Body of pancreas (tissue), 4 donors: ENCODE measurements at regions not wholly inside any gene's neighbourhood (a gene's known extent, or its start where the extent isn't known, plus 50 kb on each side); places are given as distances from the start of the nearest gene placed in this dataset. TPM values are rescaled to one million over a fixed set of nuclear protein-coding genes. Genes with fewer than 3 reads are reported as not detected.

ENCODE experiments used
- ATAC-seq: fragments of 150-250 bp; one replicate; pipeline ENCODE4 v1.9.1; 2016
- DNase-seq, 4 donors: peaks; one replicate each; pipeline ENCODE4 v3.0.0-alpha.2; 2019
- H3K27ac ChIP-seq, 4 donors: fragments of 200-600 bp; sonication (generic); 1 replicate in 3 of 4; 2 replicates in 1 of 4; pipeline versions ENCODE4 v1.5.1 to v1.6.1; 2016 to 2019; ENCODE audit warnings: mild to moderate bottlenecking in 1 of 4, mixed read lengths in 1 of 4, moderate library complexity in 1 of 4
- H3K27me3 ChIP-seq, 2 donors: fragments of 200-600 bp; sonication (generic); one replicate each; pipeline ENCODE4 v1.6.0; 2016; ENCODE audit warnings: mild to moderate bottlenecking in 1 of 2
- H3K36me3 ChIP-seq, 2 donors: fragments of 200-600 bp; sonication (generic); replicated peaks in 1 of 2; 2 replicates each; pipeline ENCODE4 v1.5.1; 2016; ENCODE audit warnings: low read depth in 2 of 2; ENCODE audit not compliant: insufficient read depth in 1 of 2
- H3K4me1 ChIP-seq: fragments of 200-600 bp; sonication (generic); one replicate; pipeline ENCODE4 v1.6.0; 2016
- H3K4me3 ChIP-seq, 2 donors: fragments of 200-600 bp; sonication (generic); 1 replicate in 1 of 2; 2 replicates in 1 of 2; pipeline ENCODE4 v1.5.1; 2016 to 2019
- H3K9me3 ChIP-seq, 3 donors: fragments of 200-600 bp; sonication (generic); 1 replicate in 2 of 3; 2 replicates in 1 of 3; pipeline ENCODE4 v1.5.1; 2016
- POLR2A ChIP-seq, 3 donors: fragments of 450-650 bp; IDR thresholded peaks; one replicate each; pipeline ENCODE4 v1.6.1; 2016; ENCODE audit warnings: antibody characterized with exemption in 3 of 3, mild to moderate bottlenecking in 2 of 3
- WGBS, 2 donors: methylation state at CpG; one replicate each; pipeline ENCODE4 v1.1.5; 2017; 5-methylcytosine and 5-hydroxymethylcytosine counted together
- intact Hi-C: fragments of 100-400 bp; cut with DNase I; formaldehyde crosslinking; loops from one replicate; pipeline ENCODE4 v1.15.1; 2023
- small RNA-seq: library from RNA; depleted of rRNA; stranded (forward); fragments of <200 nt; gene quantifications from one replicate; pipeline ENCODE3, GENCODE V24; 2016
- TF ChIP-seq, protein P1 (sequence below), 7 experiments: fragments of 450-650 bp in 4 of 7; fragments of 200-600 bp in 3 of 7; sonication (generic) in 3 of 7; IDR thresholded peaks; one replicate each; pipeline ENCODE4 v1.5.1; 2016 to 2019; ENCODE audit warnings: antibody characterized with exemption in 7 of 7

DNA sequence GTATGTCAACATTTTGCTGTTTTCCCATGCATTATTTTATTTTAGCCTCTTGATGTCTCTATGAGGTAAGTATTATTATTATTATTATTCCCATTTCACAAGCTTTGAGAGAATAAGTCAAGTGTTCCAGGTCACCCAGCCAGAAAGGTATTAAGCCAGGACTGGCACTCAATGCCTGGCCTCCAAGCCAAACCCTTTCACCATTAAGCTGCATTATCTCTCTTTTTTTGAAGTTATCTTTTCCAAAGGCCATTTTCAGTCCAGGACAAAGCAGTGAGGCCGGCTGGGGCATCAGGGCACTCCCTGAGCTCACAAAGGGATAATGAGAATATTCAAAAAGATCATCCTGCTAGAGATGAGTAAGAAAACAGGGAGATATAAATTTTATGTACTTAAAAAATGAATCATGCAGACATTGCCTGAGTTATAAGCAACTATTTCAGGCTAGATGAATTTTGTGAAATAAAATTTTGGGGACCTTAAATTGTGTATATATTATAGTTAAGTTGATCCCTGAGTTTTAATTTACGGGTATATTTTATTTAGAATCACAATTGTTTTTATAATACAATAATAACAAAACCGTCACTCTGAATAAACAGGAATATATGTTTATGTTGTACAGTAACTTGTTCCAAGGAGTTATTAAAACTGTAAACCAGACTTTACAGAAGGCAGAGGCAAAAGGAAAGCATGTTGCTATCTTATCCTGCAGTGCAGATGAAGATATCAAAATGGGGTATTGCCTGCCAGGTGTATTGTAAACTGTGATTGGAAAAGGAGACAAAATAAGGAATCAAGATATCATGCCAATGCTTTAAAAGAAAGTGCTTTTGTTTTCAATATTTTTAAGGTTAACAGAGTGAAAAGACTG, 51.3 kb upstream of the CAV2 start:
- Histone ChIP-seq H3K36me3 (no peaks in the 10 kb centered on the region), H3K9me3 (no peaks in the 10 kb centered on the region), H3K4me1 (no peaks in the 10 kb centered on the region), H3K27me3 (no peaks in the 10 kb centered on the region), H3K4me3 (no peak overlapping the region), H3K27ac (no peak overlapping the region)
- no peak for TF ChIP-seq POLR2A (IDR thresholded peaks at IDR 0.05)
- TF ChIP-seq, protein P1, sequence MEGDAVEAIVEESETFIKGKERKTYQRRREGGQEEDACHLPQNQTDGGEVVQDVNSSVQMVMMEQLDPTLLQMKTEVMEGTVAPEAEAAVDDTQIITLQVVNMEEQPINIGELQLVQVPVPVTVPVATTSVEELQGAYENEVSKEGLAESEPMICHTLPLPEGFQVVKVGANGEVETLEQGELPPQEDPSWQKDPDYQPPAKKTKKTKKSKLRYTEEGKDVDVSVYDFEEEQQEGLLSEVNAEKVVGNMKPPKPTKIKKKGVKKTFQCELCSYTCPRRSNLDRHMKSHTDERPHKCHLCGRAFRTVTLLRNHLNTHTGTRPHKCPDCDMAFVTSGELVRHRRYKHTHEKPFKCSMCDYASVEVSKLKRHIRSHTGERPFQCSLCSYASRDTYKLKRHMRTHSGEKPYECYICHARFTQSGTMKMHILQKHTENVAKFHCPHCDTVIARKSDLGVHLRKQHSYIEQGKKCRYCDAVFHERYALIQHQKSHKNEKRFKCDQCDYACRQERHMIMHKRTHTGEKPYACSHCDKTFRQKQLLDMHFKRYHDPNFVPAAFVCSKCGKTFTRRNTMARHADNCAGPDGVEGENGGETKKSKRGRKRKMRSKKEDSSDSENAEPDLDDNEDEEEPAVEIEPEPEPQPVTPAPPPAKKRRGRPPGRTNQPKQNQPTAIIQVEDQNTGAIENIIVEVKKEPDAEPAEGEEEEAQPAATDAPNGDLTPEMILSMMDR (IDR thresholded peaks at IDR 0.05) = no peak
- no peak for ATAC-seq
- DNase-seq = no peak
- intact Hi-C loops = no loop called here
- 51 to 58% methylated on average over 3 of the region's 3 CpGs for WGBS, 2 donors

DNA sequence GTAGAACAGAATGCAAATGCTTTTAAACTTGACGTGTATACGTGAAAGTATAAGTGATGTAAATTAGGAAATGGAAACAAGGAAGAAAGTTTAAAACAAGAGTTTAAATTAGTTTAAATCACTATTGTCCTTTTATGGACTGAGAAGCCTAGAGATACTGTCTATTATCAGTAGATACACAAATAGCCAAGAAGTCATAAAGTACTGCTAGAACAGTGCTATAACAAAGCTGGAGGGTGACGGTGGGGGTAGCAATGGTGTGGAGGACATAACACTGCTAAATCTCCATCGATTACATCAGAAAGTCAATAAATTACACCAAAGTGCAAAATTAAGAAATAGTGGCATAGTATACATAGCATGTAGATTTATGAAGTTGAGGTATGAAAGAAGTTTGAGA, 50.1 kb upstream of the CAV2 start:
- ATAC-seq = no peak
- intact Hi-C loops = no loop called here
- no peak overlapping the region for H3K27ac ChIP-seq

More for the DNA sequence above, 50.1 kb upstream of the CAV2 start:
- WGBS, 2 donors = 87 to 90% methylated on average over 4 of the region's 4 CpGs
- no peak overlapping the region for H3K4me3 ChIP-seq
- no peak for DNase-seq
- no peaks in the 10 kb centered on the region for H3K36me3 ChIP-seq
- H3K27me3 ChIP-seq = no peaks in the 10 kb centered on the region
- TF ChIP-seq, protein P1 (IDR thresholded peaks at IDR 0.05) = no peak
- H3K9me3 ChIP-seq = no peaks in the 10 kb centered on the region
- H3K4me1 ChIP-seq = no peaks in the 10 kb centered on the region

Small RNAs in the stretch of these regions (small RNA-seq; reads per million reads assigned to genes)
- gene RF00017 = not detected
